Smooth muscle cell of the brain vasculature (primary cell): ENCODE measurements at regions not wholly inside any gene's neighbourhood (a gene's known extent, or its start where the extent isn't known, plus 50 kb on each side); places are given as distances from the start of the nearest gene placed in this dataset.
"Not testable (repeated sequence)": the region's sequence is repeated elsewhere in the genome, so short reads cannot be mapped to it uniquely, and the experiment has no call there.

Experiments used
- DNase-seq: peaks from one replicate; pipeline ENCODE4 v3.0.0-alpha.2; 2012; ENCODE audit warnings: low read depth, low spot score

DNA sequence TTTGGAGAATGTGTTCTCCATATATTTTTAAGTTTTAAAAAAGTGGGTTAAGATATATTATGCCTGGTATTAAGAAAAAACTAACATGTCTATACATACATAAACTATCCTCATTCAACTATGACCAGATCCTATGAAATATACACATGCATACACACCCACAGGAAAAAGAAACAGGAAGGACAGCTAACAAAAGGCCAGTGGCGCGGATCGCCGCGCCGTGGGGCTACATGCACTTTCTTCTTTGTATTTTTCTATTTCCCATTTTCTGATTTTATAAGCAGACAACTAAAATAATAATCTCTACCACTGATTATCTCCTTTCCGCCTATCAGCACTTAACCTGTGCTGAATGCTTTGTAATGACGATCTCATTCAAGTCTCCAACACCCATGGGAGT, 160.1 kb downstream of the OR4M2 start:
- no peak for DNase-seq

DNA sequence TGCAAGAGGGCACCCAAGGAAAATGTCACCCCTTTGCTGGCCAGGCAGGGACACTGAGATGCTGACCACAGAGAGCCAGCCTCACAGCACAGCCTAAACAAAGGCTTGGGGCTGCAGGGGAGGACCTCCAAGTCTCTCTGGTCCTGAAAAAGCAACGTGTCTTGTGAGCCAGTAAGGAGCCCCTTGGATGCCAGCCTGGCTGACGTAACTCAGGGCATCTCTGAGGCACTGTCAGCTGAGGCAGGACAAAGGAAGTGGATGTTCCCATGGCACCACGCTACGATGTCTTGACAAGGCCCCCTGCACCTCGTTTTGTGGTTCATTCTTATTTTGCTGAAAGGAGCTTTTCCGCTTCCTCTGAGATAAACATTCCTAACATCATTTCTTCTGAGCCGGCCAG, 160.7 kb downstream of the OR4M2 start:
- DNase-seq = no peak

DNA sequence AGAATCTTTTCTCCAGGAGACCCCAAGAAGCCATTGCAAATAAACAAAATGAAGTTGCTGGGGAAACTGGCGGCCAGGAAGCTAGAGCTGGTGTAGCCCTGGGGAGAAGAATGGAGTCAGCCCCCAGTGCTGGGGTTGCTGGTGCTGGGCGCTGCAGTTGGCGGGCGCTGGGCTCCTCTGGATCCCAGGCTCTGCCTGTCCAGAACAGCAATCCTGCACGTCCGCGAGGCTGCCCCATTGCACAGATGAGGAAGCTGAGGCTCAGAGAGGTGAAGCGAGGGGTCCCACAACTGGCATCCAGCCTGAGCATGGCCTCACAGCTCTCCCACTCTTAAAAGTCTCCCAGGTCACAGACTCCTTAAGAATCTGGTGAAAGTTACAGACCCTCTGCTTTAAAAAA, 161.1 kb downstream of the OR4M2 start:
- DNase-seq = no peak

DNA sequence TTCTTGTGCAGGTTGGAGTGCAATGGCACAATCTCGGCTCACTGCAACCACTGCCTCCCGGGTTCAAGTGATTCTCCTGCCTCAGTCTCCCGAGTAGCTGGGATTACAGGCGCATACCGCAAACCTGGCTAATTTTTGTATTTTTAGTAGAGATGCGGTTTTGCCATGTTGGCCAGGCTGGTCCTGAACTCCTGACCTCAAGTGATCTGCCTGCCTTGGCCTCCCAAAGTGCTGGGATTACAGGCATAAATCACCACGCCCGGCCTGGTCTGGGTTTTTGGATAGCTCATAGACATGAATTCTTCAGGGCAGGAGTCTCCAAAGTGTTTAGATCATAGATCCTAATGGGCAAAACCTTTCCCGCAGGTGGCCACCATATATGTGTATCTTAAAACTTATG, 162.0 kb downstream of the OR4M2 start:
- not testable (repeated sequence) for DNase-seq

DNA sequence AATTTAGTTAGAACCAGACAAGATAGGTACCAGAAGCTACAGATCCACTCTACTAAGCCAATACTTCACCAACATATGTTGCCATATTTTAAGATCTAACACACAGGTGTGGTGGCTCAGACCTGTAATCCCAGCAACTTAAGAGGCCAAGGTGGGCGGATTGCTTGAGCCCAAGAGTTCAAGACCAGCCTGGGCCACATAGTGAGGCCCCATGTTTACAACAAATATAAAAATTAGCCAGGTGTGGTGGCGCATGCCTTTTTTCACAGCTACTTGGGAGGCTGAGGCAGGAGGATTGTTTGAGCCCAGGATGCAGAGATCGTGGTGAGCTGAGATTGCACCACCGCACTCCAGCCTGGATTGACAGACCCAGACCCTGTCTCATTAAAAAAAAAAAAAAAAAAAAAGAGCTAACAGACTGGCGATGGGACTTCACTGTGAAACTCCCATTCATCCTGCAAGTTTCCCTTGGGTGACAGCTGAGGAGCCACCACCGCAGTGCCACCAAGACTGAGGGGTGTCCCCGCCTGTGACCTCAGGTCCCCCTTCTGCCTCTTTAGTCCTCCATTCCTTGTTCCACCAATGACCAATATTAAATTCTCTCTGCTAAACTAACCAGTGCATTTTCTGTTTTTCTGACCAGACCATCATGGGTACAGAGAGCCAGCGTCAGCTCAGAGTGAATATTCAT, 163.3 kb downstream of the OR4M2 start:
- no peak for DNase-seq

DNA sequence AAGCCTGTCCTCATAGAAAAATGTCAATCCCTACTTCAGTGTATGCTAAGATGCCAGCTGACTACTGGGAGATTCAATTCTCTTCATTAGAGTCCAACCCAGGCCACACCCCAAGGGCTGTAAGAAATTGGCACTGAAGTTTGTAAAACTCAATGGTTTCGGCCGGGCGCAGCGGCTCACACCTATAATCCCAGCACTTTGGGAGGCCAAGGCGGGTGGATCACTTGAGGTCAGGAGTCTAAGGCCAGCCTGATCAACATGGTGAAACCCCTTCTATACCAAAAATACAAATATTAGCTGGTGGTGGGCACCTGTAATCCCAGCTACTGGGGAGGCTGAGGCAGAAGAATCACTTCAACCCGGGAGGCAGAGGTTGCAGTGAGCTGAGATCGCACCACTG, 169.2 kb downstream of the OR4M2 start:
- DNase-seq = not testable (repeated sequence)

DNA sequence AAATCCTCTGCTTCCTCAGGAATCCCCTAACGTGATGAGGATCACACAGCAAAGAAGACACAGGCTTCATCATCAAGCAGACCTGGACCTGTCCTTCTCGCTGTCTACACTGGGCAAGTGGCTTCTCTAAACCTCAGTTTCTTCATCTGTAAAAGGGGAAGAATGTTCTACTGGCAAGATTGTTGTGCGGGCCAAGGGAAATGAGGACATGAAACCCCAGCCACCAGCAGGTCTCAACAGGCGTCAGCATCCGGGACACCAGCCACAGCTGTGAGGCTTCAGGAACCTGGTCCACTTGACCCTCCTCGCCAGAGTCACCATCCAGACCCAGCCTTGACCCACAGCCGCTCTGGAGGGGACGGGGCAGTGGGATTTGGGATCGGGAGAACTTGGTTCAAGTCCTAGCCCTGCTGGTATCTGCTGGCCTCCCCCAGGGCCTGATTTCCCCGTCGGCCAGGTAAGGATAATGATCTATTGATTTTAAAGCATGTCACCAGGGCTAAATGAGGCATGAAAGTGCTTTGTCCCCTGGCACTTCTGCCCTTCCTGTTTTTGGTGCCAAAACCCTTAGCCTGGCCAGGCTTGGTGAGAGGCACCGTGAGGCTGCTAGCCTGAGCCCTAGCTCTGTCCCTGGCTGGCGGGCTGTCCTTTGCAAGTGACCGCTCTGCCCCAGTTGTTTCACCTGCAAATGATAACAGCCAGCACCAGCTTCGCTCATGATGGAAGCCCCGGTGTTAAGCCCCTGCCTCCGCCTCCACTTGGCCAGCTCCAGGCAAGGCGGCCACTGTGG, 170.4 kb downstream of the OR4M2 start:
- DNase-seq = not testable (repeated sequence)

DNA sequence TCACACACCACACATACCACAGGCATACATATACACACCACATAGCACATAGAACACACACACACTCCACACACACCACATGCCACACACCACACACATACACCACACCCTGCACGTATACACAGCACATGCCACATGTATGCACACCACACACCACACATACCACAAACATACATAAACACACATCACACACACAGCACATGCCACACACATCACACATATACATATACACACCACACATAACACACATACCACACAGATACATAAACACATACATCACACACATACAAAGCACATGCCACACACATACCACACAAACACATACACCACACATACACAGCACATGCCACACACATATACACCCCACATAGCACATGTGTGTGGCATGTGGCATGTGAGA, 171.1 kb downstream of the OR4M2 start:
- no peak for DNase-seq

DNA sequence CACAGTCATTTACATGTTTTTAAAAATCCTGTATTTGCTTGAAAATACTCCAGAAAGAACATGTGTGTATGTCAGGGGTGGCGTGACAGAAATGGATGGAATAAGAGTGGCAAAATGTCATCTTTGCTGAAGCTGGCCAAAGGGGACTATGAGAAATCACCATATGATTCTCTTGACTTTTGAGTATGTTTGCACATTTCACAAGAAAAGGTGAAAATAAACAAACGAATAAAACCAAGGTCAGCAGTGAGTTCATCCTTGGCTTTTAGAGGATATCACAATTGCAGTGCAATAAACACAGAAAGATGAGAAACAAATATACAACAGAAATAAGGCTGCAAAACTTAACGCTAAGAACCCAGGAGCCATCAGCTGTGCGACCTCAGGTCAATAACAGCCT, 171.7 kb downstream of the OR4M2 start:
- DNase-seq = not testable (repeated sequence)

DNA sequence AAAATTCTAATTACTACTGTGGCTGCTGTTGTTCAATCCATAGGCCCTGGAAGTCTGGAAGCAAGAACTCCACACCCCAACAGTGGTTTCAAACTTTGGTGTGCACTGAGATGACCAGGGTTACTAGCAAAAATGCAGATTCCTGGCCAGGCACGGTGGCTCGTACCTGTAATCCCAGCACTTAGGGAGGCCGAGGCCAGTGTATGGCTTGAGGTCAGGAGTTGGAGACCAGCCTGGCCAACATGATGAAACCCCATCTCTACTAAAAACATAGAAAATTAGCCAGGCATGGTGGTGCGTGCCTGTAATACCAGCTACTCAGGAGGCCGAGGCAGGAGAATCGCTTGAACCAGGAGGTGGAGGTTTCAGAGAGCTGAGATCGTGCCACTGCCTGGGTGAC, 172.2 kb downstream of the OR4M2 start:
- not testable (repeated sequence) for DNase-seq

DNA sequence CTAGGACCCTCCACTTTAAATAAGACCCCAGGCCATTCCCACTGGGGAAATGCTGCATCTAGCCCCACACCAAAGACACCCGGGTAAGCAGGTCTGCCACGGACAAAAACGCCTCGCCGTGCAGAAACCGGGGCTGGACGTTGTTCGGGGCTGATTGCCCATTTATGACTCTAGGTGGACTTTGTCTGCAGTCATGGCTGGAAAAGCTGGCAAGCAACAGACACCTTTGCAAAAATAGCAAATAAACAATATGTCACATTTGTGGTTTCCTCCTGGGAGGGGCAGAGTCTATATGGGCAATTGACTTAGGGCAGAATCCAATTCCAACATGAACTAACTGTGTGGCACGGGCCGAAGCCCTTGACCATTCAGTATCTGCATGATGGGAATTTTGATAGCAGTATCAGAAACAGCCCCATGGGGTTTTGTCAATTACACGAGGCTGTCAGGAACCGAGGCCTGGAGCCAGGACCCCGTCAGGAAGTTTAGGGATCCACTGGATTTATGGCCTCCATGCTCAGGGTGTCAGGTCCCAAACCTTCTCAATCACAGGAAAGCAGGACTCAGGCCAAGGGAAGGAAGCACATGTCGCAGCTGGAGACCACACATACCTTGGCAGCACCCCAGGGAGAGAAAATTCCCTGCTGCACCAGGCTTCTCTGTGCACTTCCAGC, 172.8 kb downstream of the OR4M2 start:
- not testable (repeated sequence) for DNase-seq

DNA sequence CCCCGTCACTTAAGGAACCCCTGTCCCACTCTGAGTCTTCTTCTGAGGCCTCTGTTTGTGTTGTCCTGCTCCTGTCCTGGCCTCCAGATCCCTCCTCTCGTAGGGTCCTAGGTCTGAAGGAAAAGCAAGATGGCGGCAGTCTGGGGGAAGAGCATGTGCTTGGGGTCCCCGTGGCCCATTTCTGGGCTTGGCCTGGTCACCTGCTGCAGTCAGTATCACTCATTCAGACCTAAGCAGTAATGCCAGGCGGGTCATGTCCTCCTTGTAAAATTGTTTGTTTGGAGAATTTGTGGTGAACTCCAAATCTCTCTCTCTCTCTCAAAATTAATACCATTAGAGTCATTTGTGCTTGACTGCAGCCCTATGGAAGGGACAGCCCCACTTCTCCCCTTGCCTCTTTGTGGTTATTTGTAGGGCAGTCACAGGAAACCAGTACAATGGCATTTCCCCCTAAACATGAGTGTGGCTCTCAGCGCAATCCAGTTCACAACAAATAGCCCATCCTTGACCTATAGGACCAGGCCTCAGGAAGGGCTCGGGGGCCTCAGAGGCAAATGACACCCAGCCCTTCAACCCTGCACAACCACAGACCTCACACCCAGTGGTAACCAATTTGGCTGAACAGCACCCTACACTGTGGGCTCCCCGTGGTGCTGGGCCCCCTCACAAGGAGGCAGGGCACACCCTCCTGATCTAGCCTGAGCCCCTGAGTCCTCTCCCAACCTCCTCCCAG, 173.5 kb downstream of the OR4M2 start:
- no peak for DNase-seq

DNA sequence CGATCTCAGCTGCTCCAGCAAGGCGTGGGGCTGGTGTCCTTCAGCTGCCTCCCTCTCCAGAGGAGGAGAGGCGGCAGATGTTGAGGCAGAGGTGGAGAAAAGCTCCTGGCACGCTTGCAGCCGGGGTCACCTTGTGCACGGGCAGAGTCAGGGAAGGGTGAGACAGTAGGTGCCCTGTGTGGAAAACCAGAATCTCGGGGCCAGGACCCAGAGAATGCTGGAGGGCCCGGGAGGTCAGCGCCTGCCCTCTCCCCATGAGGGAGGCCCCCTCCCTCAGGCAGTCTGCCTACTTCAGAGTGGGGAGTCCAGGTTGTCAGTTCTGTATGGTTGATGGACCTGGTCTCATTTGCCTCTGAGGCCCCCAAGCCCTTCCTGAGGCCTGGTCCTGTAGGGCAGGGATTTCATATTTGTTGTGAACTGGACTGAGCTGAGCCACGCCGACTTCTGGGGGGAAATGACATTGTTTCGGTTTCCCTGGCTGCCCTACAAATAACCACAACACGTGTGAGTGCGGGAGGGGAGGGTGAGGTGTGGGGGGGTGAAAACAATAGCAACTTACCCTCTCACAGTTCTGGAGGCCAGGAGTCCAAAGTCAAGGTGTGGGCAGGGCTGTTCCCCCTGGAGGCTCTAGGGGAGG, 174.2 kb downstream of the OR4M2 start:
- DNase-seq = not testable (repeated sequence)

DNA sequence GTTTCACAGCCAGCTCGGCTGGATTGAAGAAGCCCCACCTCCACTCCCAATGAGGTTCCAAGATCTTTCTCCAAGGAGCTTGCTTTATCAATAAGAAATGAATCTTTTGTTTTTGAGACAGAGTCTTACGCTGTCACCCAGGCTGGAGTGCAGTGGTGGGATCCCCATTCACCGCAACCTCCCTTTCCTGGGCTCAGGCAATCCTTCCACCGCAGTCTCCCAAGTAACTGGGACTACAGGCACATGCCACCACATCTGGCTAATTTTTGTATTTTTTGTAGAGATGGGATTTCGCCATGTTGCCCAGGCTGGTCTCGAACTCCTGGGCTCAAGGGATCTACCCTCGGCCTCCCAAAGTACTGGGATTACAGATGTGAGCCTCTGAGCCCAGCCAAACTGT, 175.3 kb downstream of the OR4M2 start:
- DNase-seq = not testable (repeated sequence)

DNA sequence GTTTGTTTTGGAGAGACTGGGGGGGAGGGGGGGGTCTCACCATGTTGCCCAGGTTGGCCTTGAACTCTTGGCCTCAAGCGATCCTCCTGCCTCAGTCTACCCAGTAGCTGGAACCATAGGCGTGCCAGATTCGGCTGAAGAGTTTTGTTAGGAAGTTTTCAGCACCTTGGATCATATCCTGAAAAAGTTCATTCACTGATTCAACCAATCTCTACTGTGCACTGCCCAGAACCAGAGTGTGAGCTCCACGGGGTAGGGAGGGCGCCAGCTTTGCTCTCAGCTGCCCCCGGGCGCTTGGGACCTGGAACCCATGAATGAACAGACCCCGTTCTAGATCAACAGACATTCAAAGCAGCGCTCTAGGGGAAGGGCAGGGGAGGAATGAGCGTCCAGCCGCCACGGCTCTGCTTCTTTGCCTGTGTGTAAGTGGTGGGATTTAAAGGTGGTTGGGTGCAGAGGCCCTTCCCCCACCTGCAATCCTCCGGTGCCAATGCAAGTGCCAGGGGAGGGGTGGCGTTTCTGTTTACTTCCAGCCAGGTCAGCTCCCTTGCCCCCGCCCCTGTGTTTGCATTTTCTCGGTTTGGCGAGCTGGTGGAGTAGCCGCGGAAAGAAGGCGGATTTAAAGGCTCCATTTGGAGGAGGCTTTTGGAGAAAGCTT, 176.2 kb downstream of the OR4M2 start:
- DNase-seq = not testable (repeated sequence)

DNA sequence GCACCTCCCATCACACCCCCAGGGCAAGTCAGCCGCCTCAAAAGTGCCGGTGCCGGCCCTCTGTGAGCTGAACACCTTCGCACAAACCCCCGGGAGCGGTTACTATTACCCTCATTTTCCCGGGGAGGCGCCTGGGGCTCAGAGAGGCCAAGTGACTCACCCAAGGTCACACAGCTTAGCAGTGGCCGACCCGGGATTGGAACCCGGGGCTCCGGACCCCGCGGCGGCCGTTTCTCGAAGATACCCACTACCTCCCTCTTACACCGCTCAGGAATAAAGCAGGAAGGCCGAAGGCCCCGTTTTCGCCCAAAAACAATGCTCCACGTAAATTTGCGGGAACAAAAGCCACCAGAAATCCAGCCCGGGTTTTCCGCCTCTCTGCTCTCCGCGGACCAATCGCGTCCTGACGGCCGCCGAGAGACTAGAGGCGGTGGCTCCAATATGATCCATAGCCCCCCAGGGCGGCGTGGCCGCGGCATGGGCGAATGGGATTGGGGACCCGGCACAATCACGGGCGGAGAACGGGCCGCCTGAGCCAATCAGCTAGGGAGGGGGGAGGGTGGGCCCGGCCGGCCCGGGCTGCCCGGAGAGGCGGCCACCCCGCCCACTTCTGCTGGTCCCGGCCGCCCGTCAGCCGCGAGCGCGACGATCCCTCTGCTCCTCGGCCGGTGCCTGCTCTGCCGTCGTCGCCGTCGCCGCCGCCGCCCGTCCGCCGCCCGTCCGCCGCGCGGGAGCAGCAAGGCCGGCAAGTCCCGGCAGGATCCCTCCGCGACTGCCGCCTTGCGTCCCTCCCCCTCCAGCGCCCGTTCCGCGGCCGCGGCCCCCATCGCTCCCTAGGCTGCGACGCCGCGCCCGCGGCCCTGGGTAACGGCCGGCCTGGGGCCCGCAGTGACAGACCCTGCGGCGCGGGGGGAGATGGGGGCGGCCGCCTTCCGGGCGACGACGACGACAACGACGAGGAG, 177.0 kb downstream of the OR4M2 start:
- DNase-seq = peak; percentile 9

DNA sequence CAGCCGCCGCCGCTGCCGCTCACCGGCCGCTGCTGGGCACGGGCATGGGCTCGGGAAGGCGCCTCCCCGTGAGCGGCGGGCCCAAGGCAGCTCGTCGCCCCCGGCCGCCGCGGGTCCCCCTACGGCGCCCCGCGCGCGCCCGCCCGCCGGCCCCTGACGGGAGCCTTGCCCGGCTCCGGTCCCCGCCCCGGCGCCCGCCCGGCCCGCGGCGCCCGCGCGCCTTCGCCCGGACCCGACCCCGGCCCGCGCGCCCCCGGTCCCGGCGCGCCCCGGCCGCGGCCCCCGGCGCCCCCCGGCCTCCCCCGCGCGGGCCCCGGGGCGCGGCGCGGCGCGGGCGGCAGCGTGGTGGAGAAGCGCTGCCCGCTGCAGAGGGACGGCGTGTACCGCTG, 177.7 kb downstream of the OR4M2 start:
- no peak for DNase-seq

DNA sequence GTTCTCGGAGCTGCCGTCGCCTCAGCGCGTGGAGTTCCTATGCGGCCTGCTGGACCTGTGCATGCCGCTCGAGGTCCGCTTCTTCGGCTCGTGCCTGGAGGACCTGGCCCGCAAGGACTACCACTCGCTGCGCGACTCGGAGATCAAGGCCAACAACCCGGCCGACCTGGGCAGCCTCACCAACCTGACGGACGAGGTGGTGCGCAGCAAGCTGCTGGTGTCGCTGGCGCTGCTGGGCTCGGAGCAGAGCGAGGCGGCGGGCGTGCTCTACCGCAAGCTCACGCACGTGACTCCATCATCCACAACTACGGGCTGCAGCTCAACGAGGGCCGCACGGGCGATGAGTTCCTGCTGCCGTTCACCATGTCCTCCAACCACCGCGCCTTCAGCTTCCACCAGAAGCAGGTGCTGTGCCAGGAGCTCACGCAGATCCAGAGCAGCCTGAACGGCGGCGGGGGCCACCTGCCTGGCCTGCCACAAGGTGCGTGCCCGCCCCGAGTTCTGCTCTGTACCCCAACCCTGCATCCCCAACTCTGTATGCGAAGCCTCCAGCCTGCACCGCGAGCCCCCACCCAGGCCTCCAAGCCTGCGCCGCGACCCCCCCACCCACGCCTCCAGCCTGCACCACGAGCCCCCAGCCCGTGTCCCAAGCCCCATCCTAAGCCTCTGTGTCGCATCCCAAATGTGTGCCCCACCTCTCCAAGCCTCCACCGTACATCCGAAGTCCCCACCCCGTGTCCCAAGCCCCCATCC, 178.2 kb downstream of the OR4M2 start:
- DNase-seq = no peak

DNA sequence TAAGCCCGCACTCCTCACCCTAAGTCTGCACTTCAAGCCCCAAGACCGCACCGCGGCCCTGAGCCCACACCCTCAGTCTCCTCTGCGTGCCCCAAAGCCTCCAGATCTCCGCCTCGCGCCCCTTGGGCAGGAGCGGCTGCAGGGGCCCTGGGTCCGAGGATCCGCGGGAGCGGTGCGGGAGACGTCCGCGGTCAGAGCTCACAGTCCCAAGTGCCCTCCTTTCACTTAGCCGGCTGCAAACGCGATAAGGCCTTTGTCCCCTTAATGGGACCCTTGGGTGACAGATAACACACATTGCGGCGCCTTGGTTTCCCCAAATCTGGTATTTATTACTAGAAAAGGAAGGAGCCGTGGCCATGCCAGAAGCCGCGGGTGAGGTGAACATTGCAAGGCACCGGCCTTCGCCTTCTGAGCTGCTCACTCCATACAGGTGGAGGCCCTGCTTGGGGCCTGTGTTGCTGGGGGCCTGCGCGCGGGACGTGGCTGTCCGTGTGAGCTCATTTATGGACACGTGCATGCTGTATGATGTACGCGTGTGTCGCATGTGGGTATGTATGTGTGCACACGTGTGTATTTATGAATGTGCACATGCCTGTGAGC, 178.9 kb downstream of the OR4M2 start:
- DNase-seq = not testable (repeated sequence)
